ENCODE measurements at regions not wholly inside any gene's neighbourhood (a gene's known extent, or its start where the extent isn't known, plus 50 kb on each side); places are given as distances from the start of the nearest gene placed in this dataset.

DNA sequence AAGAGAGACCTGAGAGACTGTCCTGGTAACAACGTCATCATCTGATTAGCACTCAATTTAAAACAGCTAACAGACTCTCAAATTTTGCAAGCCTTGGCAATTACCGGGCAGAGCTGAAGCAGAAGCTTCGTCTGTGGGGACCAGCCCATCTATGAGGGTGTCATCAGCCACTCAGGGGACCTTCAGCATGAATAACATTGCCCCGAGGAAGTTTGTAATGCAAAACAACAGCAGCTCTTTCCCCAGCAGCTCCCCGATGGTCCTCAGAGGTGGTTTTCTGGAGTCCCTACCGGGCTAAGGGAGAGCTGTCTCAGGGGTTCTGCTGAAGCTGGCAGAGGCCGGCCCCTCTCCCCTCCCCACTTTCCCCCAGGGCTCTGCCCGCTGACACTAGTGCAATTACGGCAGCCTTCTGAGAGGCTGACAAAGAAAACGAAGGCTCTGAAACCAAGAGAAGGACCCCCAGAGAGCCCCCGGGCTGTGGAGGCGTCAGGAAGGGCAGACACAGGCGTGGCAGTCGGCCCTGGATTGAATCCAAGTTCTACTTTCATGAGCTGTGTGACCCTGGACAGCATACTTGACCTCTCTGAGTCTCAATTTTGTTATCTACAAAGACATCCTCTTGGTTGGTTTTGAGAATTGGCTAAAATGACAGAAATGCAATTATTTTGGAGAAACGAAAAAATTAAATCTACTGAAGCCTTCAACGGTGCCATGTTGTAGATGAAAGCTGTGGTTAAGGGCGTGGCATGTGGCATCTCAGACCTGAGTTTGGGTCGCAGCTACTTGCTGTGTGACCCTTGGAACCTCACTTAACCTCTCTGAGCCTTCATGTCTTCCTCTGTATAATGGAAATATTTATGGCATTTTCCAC, 102.1 kb upstream of the TLE3 start:
- H3K27me3 Mint-ChIP-seq (ENCODE audit: low read depth) = peaks cover 16% of the 10 kb centered on the region
- H4K91ac ChIP-seq (ENCODE audit: insufficient read length, low read depth, low read length) = no peak overlapping the region

More for the DNA sequence above, 102.1 kb upstream of the TLE3 start:
- H2BK15ac ChIP-seq (ENCODE audit: low read depth, low read length) = no peak overlapping the region
- Mint-ChIP-seq H3K4me1 (peaks cover 51 to 62% of the 10 kb centered on the region in 2 experiments), H3K4me3 (no peak overlapping the region; a peak in 1 of 5 replicates), H3K27ac (no peak overlapping the region), H3K9me3 (no peaks in the 10 kb centered on the region), H3K36me3 (ENCODE audit: insufficient read depth in 1 of 3, low read depth in 3 of 3) (no peaks in the 10 kb centered on the region; a peak in 1 of 7 replicates)
- no peaks in the 10 kb centered on the region for H4K20me1 ChIP-seq (ENCODE audit: control insufficient read depth, insufficient read depth, insufficient read length)
- H4K5ac ChIP-seq (ENCODE audit: insufficient read length, low read depth, low read length) = no peak overlapping the region
- H3K27ac ChIP-seq (ENCODE audit: insufficient read length, low read depth, low read length) = no peak overlapping the region
- H2AK5ac ChIP-seq (ENCODE audit: insufficient read length, low read length) = no peak overlapping the region
- no peak overlapping the region for H2BK5ac ChIP-seq (ENCODE audit: insufficient read length, low read length)
- H3K27me3 ChIP-seq (ENCODE audit: insufficient read depth, low read length) = no peaks in the 10 kb centered on the region
- no peak overlapping the region for H3K4ac ChIP-seq (ENCODE audit: low read depth, low read length)
- no peak overlapping the region for H3K4me2 ChIP-seq (ENCODE audit: insufficient read depth, insufficient read length, low read length)
- no peak overlapping the region for H2BK120ac ChIP-seq (ENCODE audit: low read depth, low read length, poor library complexity, severe bottlenecking)
- no peaks in the 10 kb centered on the region for H3K79me2 ChIP-seq (ENCODE audit: insufficient read depth, low read length)
- H3K9me3 ChIP-seq (ENCODE audit: control insufficient read depth, low read depth, low read length) = no peaks in the 10 kb centered on the region
- no peak overlapping the region for H3K23ac ChIP-seq (ENCODE audit: insufficient read length, low read depth, low read length)
- no peak overlapping the region for H3K56ac ChIP-seq (ENCODE audit: insufficient read length, low read depth, low read length)
- peaks cover 2% of the 10 kb centered on the region; the same call in 1 of the 2 replicates for H3K4me1 ChIP-seq (ENCODE audit: insufficient read depth, low read length)
- no peak overlapping the region for H2AFZ ChIP-seq (ENCODE audit: low read length)
- no peak overlapping the region for H2BK20ac ChIP-seq (ENCODE audit: low read depth, low read length, poor library complexity, severe bottlenecking)
- no peak overlapping the region for H3T11ph ChIP-seq (ENCODE audit: low read length)
- H3K14ac ChIP-seq (ENCODE audit: insufficient read depth, low read length) = no peak overlapping the region; the same call in 1 of the 2 replicates
- H3K9ac ChIP-seq (ENCODE audit: extremely low read depth, insufficient read length, low read length) = no peak overlapping the region
- no peak for DNase-seq
- H3K79me1 ChIP-seq (ENCODE audit: insufficient read depth, low read depth, low read length, poor library complexity, severe bottlenecking) = no peaks in the 10 kb centered on the region
- TF ChIP-seq, protein P1, sequence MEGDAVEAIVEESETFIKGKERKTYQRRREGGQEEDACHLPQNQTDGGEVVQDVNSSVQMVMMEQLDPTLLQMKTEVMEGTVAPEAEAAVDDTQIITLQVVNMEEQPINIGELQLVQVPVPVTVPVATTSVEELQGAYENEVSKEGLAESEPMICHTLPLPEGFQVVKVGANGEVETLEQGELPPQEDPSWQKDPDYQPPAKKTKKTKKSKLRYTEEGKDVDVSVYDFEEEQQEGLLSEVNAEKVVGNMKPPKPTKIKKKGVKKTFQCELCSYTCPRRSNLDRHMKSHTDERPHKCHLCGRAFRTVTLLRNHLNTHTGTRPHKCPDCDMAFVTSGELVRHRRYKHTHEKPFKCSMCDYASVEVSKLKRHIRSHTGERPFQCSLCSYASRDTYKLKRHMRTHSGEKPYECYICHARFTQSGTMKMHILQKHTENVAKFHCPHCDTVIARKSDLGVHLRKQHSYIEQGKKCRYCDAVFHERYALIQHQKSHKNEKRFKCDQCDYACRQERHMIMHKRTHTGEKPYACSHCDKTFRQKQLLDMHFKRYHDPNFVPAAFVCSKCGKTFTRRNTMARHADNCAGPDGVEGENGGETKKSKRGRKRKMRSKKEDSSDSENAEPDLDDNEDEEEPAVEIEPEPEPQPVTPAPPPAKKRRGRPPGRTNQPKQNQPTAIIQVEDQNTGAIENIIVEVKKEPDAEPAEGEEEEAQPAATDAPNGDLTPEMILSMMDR (conservative IDR thresholded peaks at IDR 0.05) = no peak
- no peak overlapping the region for H4K8ac ChIP-seq (replicated peaks; ENCODE audit: insufficient read length, low read depth, low read length)
- H2BK12ac ChIP-seq (ENCODE audit: insufficient read length, low read depth, low read length) = no peak overlapping the region
- no peaks in the 10 kb centered on the region for H3K23me2 ChIP-seq (ENCODE audit: insufficient read length, low read depth, low read length, poor library complexity, severe bottlenecking)
- H3K18ac ChIP-seq (ENCODE audit: insufficient read length, low read depth, low read length) = no peak overlapping the region
- no CpG with 5 or more reads among the region's 18 CpGs for WGBS (ENCODE audit: extremely low coverage, insufficient read length, low lambda C conversion rate)
